ENCODE measurements at regions not wholly inside any gene's neighbourhood (a gene's known extent, or its start where the extent isn't known, plus 50 kb on each side); places are given as distances from the start of the nearest gene placed in this dataset.
"Not testable (repeated sequence)": the region's sequence is repeated elsewhere in the genome, so short reads cannot be mapped to it uniquely, and the experiment has no call there.

DNA sequence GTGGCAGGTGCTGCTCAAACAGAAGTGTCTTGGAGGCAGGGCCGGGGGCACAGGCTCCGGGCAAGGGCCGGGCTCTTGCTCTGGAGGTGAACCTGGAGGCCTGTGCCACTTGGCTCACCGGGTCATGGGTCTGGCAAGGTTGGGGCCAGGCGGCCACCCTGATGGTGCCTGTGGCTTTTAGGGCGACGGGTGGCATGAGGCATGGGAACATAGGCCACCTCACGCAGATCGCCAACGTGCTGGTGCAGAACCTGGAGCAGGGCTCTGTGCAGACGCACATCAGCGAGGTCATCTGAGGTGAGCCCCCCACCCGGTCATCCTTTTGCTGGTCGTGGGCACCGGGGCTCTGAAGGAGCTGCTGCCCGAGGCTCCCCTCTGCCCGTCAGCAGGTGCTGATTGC is 202.7 kb downstream of the LIPI start:
- TF ChIP-seq, protein P1, sequence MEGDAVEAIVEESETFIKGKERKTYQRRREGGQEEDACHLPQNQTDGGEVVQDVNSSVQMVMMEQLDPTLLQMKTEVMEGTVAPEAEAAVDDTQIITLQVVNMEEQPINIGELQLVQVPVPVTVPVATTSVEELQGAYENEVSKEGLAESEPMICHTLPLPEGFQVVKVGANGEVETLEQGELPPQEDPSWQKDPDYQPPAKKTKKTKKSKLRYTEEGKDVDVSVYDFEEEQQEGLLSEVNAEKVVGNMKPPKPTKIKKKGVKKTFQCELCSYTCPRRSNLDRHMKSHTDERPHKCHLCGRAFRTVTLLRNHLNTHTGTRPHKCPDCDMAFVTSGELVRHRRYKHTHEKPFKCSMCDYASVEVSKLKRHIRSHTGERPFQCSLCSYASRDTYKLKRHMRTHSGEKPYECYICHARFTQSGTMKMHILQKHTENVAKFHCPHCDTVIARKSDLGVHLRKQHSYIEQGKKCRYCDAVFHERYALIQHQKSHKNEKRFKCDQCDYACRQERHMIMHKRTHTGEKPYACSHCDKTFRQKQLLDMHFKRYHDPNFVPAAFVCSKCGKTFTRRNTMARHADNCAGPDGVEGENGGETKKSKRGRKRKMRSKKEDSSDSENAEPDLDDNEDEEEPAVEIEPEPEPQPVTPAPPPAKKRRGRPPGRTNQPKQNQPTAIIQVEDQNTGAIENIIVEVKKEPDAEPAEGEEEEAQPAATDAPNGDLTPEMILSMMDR (IDR thresholded peaks at IDR 0.05 in 4 of 5, conservative IDR thresholded peaks at IDR 0.05 in 1 of 5): not testable (repeated sequence)
- not testable (repeated sequence) for TF ChIP-seq POLR2A (IDR thresholded peaks at IDR 0.05)

Data from gastrocnemius medialis (tissue), 4 donors.